Colonic mucosa (tissue), 4 donors: ENCODE measurements at regions not wholly inside any gene's neighbourhood (a gene's known extent, or its start where the extent isn't known, plus 50 kb on each side); places are given as distances from the start of the nearest gene placed in this dataset.
"Not testable (repeated sequence)": the region's sequence is repeated elsewhere in the genome, so short reads cannot be mapped to it uniquely, and the experiment has no call there.

Experiments used
- DNase-seq: peaks from one replicate; pipeline ENCODE4 v3.0.0-alpha.2; 2020
- H3K27ac ChIP-seq: fragments of 200-600 bp; one replicate; pipeline ENCODE4 v1.8.0; 2021
- H3K27me3 ChIP-seq: fragments of 200-600 bp; one replicate; pipeline ENCODE4 v1.8.0; 2021
- H3K36me3 ChIP-seq: fragments of 200-600 bp; one replicate; pipeline ENCODE4 v1.8.0; 2021
- H3K4me1 ChIP-seq: fragments of 200-600 bp; one replicate; pipeline ENCODE4 v1.8.0; 2021; ENCODE audit warnings: mild to moderate bottlenecking
- H3K4me3 ChIP-seq: fragments of 200-600 bp; one replicate; pipeline ENCODE4 v1.8.0; 2021
- H3K9ac ChIP-seq, 2 donors: one replicate each; pipeline ENCODE4 v1.7.0; 2013; ENCODE audit warnings: control low read depth in 2 of 2, low read depth in 2 of 2, low read length in 2 of 2
- H3K9me3 ChIP-seq: fragments of 200-600 bp; one replicate; pipeline ENCODE4 v1.8.0; 2021
- intact Hi-C: fragments of 100-400 bp; cut with DNase I; formaldehyde crosslinking; loops from one replicate; pipeline ENCODE4 v1.14.1; 2022
- TF ChIP-seq, protein P1 (sequence below): fragments of 200-600 bp; IDR thresholded peaks from one replicate; pipeline ENCODE4 v1.8.0; 2022; ENCODE audit warnings: antibody characterized with exemption, mild to moderate bottlenecking
- donor health status: healthy.
- donor health status: DM: no; HTN: no; CAD: no.
- donor health status: DM: no; HTN: no; CAD: no.

DNA sequence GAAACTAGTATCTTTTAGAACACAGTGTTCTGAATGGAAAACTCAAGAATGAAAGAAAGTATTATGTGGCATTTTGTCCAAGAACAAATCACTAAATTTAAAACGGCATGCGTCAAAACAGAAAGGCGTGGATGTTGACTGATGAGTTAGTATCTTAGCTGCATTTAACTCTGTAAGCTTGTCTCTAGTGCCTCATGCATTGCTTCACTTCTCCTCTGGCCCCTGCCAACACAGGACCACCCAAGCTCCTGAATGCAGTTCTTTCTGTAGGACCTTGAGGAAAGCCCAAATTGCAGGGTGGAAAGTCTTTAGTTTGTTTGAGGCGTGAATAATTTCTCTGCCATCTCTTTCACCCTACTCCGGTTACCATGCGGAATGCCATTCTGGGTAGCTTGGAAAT lies 632.2 kb downstream of the COL12A1 start:
- DNase-seq: no peak
- H3K4me1 ChIP-seq: no peaks in the 10 kb centered on the region
- intact Hi-C loops: no loop called here
- TF ChIP-seq, protein P1, sequence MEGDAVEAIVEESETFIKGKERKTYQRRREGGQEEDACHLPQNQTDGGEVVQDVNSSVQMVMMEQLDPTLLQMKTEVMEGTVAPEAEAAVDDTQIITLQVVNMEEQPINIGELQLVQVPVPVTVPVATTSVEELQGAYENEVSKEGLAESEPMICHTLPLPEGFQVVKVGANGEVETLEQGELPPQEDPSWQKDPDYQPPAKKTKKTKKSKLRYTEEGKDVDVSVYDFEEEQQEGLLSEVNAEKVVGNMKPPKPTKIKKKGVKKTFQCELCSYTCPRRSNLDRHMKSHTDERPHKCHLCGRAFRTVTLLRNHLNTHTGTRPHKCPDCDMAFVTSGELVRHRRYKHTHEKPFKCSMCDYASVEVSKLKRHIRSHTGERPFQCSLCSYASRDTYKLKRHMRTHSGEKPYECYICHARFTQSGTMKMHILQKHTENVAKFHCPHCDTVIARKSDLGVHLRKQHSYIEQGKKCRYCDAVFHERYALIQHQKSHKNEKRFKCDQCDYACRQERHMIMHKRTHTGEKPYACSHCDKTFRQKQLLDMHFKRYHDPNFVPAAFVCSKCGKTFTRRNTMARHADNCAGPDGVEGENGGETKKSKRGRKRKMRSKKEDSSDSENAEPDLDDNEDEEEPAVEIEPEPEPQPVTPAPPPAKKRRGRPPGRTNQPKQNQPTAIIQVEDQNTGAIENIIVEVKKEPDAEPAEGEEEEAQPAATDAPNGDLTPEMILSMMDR: no peak
- no peaks in the 10 kb centered on the region for H3K36me3 ChIP-seq
- no peak overlapping the region for H3K27ac ChIP-seq
- no peaks in the 10 kb centered on the region for H3K9me3 ChIP-seq
- H3K27me3 ChIP-seq: no peaks in the 10 kb centered on the region
- no peak overlapping the region for H3K9ac ChIP-seq
- H3K4me3 ChIP-seq: no peak overlapping the region

DNA sequence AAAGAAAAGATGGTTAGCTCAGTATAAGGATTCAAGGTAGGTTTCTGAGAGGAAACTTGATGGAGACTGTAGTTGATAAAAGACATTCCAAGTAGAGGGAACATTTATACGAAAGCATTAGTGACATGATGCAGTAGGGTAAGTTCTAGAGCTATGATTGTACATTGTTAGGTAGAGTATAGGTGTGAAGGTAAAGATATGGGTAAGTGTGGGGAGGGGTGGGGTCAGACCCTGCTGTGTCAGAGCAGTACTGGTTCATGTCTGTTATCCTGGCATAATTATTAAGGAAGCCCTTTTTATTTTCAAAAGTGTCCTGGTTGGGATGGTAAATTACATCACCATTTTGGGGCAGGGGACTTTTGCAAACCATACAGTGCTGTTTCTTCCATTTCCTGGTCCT lies 635.8 kb downstream of the COL12A1 start:
- no peak for DNase-seq
- H3K27ac ChIP-seq: no peak overlapping the region
- TF ChIP-seq, protein P1: no peak
- no peaks in the 10 kb centered on the region for H3K36me3 ChIP-seq
- no peaks in the 10 kb centered on the region for H3K9me3 ChIP-seq
- H3K4me1 ChIP-seq: no peaks in the 10 kb centered on the region
- no peak overlapping the region for H3K9ac ChIP-seq
- no peak overlapping the region for H3K4me3 ChIP-seq
- intact Hi-C loops: no loop called here
- H3K27me3 ChIP-seq: no peaks in the 10 kb centered on the region

DNA sequence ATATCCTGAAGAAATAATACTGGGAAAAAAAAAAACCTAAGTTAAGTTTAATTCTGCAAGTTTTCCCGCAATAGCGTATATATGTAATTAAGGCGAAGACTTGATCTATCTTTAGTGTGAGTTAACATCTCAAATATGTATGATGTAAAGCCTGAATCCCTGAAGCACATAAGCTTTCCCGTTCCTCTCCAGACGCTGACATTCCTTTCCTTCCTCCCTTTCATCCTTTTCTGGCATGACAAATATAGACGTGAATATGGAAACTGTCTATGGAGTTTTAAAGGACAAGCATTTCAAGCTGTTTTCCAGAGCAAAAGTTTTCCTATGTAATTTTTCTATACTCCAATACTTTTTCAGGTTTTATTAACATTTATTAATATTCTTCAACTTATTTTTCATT lies 637.0 kb downstream of the COL12A1 start:
- intact Hi-C loops: no loop called here
- no peaks in the 10 kb centered on the region for H3K4me1 ChIP-seq
- H3K27me3 ChIP-seq: no peaks in the 10 kb centered on the region
- DNase-seq: no peak
- no peaks in the 10 kb centered on the region for H3K9me3 ChIP-seq
- H3K36me3 ChIP-seq: no peaks in the 10 kb centered on the region
- H3K4me3 ChIP-seq: no peak overlapping the region
- no peak overlapping the region for H3K9ac ChIP-seq
- no peak overlapping the region for H3K27ac ChIP-seq
- TF ChIP-seq, protein P1: no peak

DNA sequence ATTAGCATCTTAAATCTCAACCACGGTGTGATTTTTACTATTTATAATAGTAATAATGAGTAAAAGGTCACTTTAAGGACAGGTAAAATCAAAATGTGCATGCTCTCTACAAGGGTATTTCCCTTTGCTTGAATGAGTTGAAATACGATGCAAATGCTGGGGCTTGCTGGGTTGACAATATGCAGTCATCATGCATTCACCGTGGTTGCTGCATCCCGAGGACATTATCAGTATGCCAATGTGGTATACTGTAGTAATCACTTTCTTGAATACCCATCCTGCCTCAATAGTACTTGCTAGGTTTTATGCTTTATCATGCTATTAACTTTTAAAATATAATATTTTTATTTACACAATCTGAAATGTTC lies 637.9 kb downstream of the COL12A1 start:
- intact Hi-C loops, H3K4me1 ChIP-seq: not testable (repeated sequence)

DNA sequence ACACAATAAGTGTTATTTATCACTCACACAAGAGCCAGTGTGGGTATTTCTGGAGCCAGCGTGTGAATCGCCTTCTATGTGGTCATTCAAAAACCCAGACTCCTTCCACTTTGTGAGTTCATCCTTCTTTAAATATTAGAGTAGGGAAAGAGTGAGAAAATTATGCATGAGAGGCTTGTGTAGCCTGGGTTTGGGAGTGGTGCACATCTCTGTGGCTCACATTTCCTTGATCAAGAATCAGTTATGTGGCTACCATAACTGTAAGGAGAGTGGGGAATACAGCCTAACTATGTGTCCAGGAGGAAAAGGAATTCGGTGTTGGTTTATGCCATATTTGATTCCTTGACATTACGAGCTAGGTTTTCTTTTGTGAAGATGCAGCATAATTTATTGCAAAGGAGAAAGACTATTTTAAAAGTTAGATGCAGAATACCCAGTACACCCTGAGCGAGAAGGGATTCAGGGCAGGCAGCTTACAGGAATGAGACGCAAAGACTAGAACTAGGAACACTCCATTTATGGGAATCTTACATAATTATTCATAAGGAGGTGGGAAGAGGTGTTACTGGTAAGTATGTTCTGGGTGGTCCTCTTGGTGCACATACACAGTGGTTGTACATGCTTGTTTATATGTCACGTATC lies 638.5 kb downstream of the COL12A1 start:
- TF ChIP-seq, protein P1: no peak
- Histone ChIP-seq H3K27me3 (no peaks in the 10 kb centered on the region), H3K4me3 (no peak overlapping the region), H3K9ac (no peak overlapping the region), H3K4me1 (no peaks in the 10 kb centered on the region), H3K9me3 (no peaks in the 10 kb centered on the region), H3K36me3 (no peaks in the 10 kb centered on the region), H3K27ac (no peak overlapping the region)
- DNase-seq: no peak
- intact Hi-C loops: no loop called here

More for the DNA sequence above, 637.9 kb downstream of the COL12A1 start:
- not testable (repeated sequence) for H3K4me3 ChIP-seq, H3K27me3 ChIP-seq, DNase-seq, H3K27ac ChIP-seq, H3K9me3 ChIP-seq, H3K36me3 ChIP-seq, H3K9ac ChIP-seq

DNA sequence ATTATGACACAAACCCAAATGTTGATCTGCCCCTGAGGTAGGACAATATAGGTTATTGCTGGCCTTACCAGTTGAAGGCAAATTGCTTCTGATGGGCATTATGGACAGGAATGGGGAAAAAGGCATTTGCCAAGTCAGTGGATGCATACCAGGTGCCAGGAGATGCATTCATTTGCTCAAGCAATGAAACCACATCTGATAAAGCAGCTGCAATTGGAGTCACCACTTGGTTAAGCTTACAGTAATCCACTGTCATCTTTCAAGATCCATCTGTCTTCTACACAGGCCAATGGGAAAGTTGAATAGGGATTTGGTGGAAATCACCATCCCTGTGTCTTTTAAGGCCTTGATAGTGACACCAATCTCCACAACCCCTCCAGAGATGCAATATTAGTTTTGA lies 648.6 kb downstream of the COL12A1 start:
- H3K9ac ChIP-seq: no peak overlapping the region
- H3K4me1 ChIP-seq: no peaks in the 10 kb centered on the region
- H3K27me3 ChIP-seq: no peaks in the 10 kb centered on the region
- no peak overlapping the region for H3K27ac ChIP-seq
- TF ChIP-seq, protein P1: no peak
- no peak overlapping the region for H3K4me3 ChIP-seq
- intact Hi-C loops: no loop called here
- H3K9me3 ChIP-seq: no peaks in the 10 kb centered on the region
- no peak for DNase-seq
- H3K36me3 ChIP-seq: no peaks in the 10 kb centered on the region
